Endothelial cell of hepatic sinusoid (primary cell): ENCODE measurements at regions not wholly inside any gene's neighbourhood (a gene's known extent, or its start where the extent isn't known, plus 50 kb on each side); places are given as distances from the start of the nearest gene placed in this dataset.
"Not testable (repeated sequence)": the region's sequence is repeated elsewhere in the genome, so short reads cannot be mapped to it uniquely, and the experiment has no call there.

Experiments used
- in situ Hi-C: cut with HindIII; loops from 2 replicates; pipeline ENCODE4 v1.10.0; 2017; ENCODE audit warnings: low sequenced_read_pairs

GRCh38 chr5:154626876-154627557, 128.2 kb upstream of the LARP1 start:
- in situ Hi-C loops, result no loop called here

- in situ Hi-C loops, result no loop called here
These were observed 130.1 kb upstream of the LARP1 start for GRCh38 chr5:154625031-154625430.

- in situ Hi-C loops, result no loop called here
These were observed 130.8 kb upstream of the LARP1 start for GRCh38 chr5:154624341-154624740.

- in situ Hi-C loops, result no loop called here
These were observed 134.8 kb upstream of the LARP1 start for GRCh38 chr5:154620411-154620810.

- in situ Hi-C loops, result no loop called here
These were observed 136.5 kb upstream of the LARP1 start for GRCh38 chr5:154618696-154619095.

- in situ Hi-C loops, result no loop called here
These were observed 136.6 kb upstream of the HAND1 start for GRCh38 chr5:154614595-154614994.

- in situ Hi-C loops, result no loop called here
These were observed 136.1 kb upstream of the HAND1 start for GRCh38 chr5:154614125-154614524.

GRCh38 chr5:154612666-154613065, 134.6 kb upstream of the HAND1 start:
- in situ Hi-C loops, result no loop called here

- in situ Hi-C loops, result no loop called here
These were observed 133.3 kb upstream of the HAND1 start for GRCh38 chr5:154611341-154611767.

GRCh38 chr5:154610321-154611154, 132.5 kb upstream of the HAND1 start:
- in situ Hi-C loops, result no loop called here

- in situ Hi-C loops, result loop anchor here (5.0 kb wide), 1 partner anchor 152 kb away; no protein-coding TSS in a partner anchor
These were observed 131.2 kb upstream of the HAND1 start for GRCh38 chr5:154609251-154609650.

GRCh38 chr5:154608531-154609011, 130.5 kb upstream of the HAND1 start:
- in situ Hi-C loops, result loop anchor here (5.0 kb wide), 1 partner anchor 151 kb away; no protein-coding TSS in a partner anchor

GRCh38 chr5:154607746-154608145, 129.7 kb upstream of the HAND1 start:
- in situ Hi-C loops, result loop anchor here (5.0 kb wide), 1 partner anchor 150 kb away; no protein-coding TSS in a partner anchor

GRCh38 chr5:154606246-154606645, 128.2 kb upstream of the HAND1 start:
- in situ Hi-C loops, result loop anchor here (5.0 kb wide), 1 partner anchor 149 kb away; no protein-coding TSS in a partner anchor

- in situ Hi-C loops, result no loop called here
These were observed 126.1 kb upstream of the HAND1 start for GRCh38 chr5:154603953-154604679.

GRCh38 chr5:154603485-154603884, 125.5 kb upstream of the HAND1 start:
- in situ Hi-C loops, result no loop called here

- in situ Hi-C loops, result no loop called here
These were observed 125.0 kb upstream of the HAND1 start for GRCh38 chr5:154603011-154603410.

- in situ Hi-C loops, result no loop called here
These were observed 123.0 kb upstream of the HAND1 start for GRCh38 chr5:154601014-154601413.

- in situ Hi-C loops, result no loop called here
These were observed 120.0 kb upstream of the HAND1 start for GRCh38 chr5:154598021-154598420.

GRCh38 chr5:154596844-154597243, 118.8 kb upstream of the HAND1 start:
- in situ Hi-C loops, result not testable (repeated sequence)

GRCh38 chr5:154595662-154596061, 117.6 kb upstream of the HAND1 start:
- in situ Hi-C loops, result no loop called here
